Amniotic epithelial cell (primary cell): ENCODE measurements at regions not wholly inside any gene's neighbourhood (a gene's known extent, or its start where the extent isn't known, plus 50 kb on each side); places are given as distances from the start of the nearest gene placed in this dataset.
"Not testable (repeated sequence)": the region's sequence is repeated elsewhere in the genome, so short reads cannot be mapped to it uniquely, and the experiment has no call there.

Experiments
- DNase-seq: peaks from one replicate; pipeline ENCODE4 v3.0.0-alpha.2; 2010; ENCODE audit warnings: low read depth

- DNase-seq = no peak
Observed at GRCh38 chr2:191476901-191477300, 201.0 kb upstream of the NABP1 start.

- DNase-seq = peak; percentile 89
Observed at GRCh38 chr2:191478799-191479679, 198.9 kb upstream of the NABP1 start.

GRCh38 chr2:191479680-191480023 lies 198.3 kb upstream of the NABP1 start:
- no peak for DNase-seq

- DNase-seq = no peak
Observed at GRCh38 chr2:191481305-191482070, 196.4 kb upstream of the NABP1 start.

GRCh38 chr2:191483117-191483516 lies 194.8 kb upstream of the NABP1 start:
- DNase-seq = peak; percentile 33

GRCh38 chr2:191486584-191487320 lies 191.2 kb upstream of the NABP1 start:
- DNase-seq = peak; percentile 99

- peak; percentile 24 for DNase-seq
Observed at GRCh38 chr2:191488135-191488534, 189.8 kb upstream of the NABP1 start.

- DNase-seq = no peak
Observed at GRCh38 chr2:191489177-191489576, 188.8 kb upstream of the NABP1 start.

GRCh38 chr2:191496838-191497237 lies 181.1 kb upstream of the NABP1 start:
- no peak for DNase-seq

- no peak for DNase-seq
Observed at GRCh38 chr2:191497822-191498221, 180.1 kb upstream of the NABP1 start.

GRCh38 chr2:191499050-191499449 lies 178.9 kb upstream of the NABP1 start:
- no peak for DNase-seq

- no peak for DNase-seq
Observed at GRCh38 chr2:191499874-191500565, 177.9 kb upstream of the NABP1 start.

- no peak for DNase-seq
Observed at GRCh38 chr2:191500566-191500883, 177.4 kb upstream of the NABP1 start.

- DNase-seq = no peak
Observed at GRCh38 chr2:191500884-191501560, 176.9 kb upstream of the NABP1 start.

- DNase-seq = peak; percentile 63
Observed at GRCh38 chr2:191501561-191502168, 176.3 kb upstream of the NABP1 start.

GRCh38 chr2:191506515-191506914 lies 171.4 kb upstream of the NABP1 start:
- no peak for DNase-seq

GRCh38 chr2:191507252-191507853 lies 170.6 kb upstream of the NABP1 start:
- not testable (repeated sequence) for DNase-seq

- no peak for DNase-seq
Observed at GRCh38 chr2:191508738-191509137, 169.2 kb upstream of the NABP1 start.

GRCh38 chr2:191512216-191512835 lies 165.6 kb upstream of the NABP1 start:
- DNase-seq = no peak

GRCh38 chr2:191512874-191513273 lies 165.1 kb upstream of the NABP1 start:
- DNase-seq = no peak
